GM21381 (cell line): ENCODE measurements at regions not wholly inside any gene's neighbourhood (a gene's known extent, or its start where the extent isn't known, plus 50 kb on each side); places are given as distances from the start of the nearest gene placed in this dataset.

Experiments used
- ATAC-seq: cut with Tn5 transposase; IDR thresholded peaks from one replicate; pipeline ENCODE4 v1.9.1; 2021; ENCODE audit warnings: mild to moderate bottlenecking, moderate library complexity; ENCODE audit not compliant: unreplicated experiment

DNA sequence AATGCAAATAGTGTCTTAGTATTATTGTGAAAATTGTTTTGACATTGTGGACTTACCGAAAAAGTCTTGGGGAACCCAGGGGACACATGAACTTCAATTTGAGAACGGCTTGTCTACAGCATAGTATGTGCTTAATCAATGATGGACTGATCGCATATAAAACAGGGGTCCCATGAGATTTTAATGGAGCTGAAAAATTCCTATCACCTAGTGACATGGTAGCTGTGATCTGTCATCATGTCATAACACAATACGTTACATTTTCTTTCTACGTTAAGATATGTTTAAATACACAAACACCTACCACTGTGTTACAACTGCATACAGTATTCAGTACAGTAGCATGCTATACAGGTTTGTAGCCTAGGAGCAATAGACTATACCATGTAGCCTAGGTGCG lies 153.3 kb upstream of the FOXD3 start:
- no peak for ATAC-seq

DNA sequence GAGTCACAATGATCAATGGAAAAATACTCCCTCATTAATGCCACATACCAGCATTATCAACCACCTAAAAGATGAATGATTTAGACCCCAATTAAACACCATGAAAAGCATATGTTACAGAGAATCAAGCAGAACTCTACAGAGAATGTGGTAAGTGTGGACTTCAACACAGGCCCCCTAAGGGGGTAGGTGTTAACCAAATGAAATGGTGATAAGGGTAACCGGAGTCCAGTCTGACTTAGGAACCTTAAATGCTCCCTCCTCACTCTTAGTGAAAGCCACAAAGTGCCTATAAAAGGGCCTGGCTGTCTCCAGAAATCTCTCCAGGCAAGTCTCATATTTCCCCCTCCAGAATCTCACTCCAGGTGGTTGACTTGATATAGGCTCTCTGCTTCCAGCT lies 149.2 kb upstream of the FOXD3 start:
- no peak for ATAC-seq

DNA sequence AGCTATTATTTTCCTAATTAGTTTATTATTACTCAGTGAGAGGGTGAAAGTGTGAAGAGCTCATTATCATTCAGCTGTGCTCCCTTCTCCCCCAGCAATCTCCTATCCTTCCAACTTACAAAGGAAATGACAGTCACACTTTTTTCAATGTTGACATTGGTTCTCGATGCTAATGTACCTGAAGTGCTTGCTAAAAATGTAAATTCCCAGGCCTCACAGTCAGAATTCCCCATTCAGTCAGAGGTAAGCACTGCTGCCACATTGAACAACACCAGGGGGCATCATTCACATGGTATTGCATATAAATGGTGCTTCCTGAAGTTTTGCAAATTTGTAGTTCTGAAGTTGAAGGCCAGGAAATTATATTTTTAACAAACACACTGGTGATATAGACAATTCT lies 132.7 kb upstream of the FOXD3 start:
- no peak for ATAC-seq

DNA sequence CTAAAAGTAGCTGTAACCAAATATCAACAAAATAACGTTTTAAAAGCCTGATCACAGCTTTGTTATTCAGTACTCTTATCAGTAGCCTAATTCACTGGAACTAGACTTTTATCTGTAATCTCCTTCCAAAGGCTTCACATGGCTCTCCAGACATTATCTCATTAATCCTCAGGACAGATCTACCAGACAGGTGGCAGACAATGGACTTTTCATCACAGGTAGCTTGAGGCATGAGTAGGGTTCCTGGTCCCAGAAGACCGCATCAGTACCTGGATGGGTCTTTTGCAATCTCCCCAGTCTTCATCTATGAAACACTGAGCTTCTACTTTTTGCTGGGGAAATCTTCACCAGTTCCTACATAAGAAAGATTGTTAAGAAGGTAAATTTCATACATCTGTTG lies 132.2 kb upstream of the FOXD3 start:
- no peak for ATAC-seq

DNA sequence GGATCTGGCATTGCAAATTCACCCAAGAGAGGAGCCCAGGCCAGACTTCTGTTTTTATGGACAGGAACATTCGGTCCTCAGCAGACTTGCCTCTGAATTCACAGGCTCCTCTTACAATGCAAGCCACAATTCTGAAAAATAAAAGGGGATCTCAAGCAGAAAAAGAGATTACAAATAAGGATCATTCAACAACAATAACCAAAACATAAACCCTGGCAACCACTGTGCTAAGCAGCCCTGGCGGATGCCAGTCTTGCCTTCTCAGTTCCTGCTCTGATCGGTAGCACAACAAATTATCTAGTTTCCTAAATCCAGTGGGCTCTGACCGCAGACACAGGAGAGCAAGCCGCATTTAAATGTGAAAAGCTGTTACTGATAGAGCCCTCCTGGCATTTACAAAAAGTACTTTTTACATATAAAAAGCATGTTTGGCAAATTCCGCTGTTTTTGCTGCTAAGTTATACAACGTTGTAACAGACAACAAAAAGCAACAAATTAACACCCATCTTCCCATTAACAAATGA lies 123.4 kb upstream of the FOXD3 start:
- no peak for ATAC-seq

DNA sequence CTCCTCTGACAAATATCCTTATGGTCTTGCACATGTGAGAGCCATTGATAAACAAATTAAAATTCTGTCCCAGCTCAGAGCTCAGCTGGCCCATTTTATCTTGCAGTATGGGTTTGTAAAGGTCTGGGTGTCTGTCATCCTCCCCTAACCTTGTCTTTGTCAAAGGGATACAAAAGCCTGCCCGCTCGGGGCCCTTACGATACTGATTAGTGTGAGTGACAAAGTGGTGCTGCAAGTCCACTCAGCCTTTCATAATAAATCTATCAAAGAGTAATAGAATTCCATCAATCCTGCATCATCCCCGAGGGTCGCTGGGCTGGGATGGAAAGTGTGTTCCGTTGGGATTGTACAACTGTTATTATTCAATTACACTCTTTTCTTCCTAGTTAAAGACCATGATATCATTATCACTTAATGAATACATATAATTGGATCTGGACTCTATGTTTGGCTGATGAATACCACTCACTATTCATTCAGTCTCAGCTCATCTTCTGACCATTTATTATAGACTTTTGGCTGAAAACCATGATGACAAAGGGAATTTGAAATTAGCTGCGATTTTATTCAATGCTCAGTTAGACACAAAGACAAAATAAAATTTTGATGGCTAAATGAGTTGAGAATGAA lies 122.5 kb upstream of the FOXD3 start:
- ATAC-seq = no peak

DNA sequence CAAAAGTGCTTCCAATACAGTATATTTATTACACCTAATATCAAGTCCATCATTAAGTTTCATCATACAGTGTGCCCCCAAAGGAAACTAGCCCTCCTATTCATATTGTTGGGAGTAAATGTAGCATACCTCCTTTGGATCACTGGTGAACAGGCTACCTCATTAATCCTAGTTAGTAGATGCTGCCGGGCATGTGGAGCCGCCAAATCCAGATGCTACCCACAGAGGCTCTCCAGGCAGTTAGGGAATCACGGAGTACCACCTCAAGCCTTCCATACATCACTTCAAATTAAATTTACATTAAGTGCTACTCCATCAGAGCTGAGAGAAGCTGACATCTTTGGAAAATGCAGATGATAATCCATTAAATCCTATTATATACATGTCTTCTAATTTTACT lies 121.7 kb upstream of the FOXD3 start:
- ATAC-seq = no peak

DNA sequence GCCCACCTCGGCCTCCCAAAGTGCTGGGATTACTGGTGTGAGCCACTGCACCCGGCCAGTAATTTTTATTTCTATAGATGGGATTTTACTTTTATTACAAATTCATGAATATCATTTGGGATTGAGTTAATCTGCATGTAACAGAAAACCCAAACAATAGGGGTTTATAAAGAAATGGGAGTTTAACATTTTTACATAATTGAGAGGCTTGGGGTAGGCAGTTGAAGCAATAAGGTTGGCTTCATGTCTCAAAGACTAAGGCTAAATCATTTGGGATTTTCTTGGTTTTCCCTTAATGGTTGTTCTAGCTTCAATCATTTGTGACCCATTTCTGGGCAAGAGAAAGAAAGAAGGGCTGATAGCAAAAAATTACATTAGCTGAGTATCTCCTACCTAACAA lies 118.7 kb upstream of the FOXD3 start:
- no peak for ATAC-seq

DNA sequence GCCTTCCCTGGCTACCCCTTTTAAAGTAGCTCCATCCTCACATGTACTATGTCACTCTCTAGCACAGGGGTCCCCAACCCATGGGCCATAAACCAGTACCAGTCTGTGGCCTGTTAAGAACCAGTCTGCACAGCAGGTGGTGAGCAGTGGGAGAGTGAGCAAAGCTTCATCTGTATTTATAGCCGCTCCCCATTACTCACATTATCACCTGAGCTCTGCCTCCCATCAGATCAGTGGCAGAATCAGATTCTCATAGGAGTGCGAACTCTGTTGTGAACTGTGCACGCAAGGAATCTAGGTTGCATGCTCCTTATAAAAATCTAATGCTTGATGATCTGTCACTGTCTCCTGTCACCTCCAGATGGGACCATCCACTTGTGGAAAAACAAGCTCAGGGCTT lies 116.6 kb upstream of the FOXD3 start:
- ATAC-seq = no peak

DNA sequence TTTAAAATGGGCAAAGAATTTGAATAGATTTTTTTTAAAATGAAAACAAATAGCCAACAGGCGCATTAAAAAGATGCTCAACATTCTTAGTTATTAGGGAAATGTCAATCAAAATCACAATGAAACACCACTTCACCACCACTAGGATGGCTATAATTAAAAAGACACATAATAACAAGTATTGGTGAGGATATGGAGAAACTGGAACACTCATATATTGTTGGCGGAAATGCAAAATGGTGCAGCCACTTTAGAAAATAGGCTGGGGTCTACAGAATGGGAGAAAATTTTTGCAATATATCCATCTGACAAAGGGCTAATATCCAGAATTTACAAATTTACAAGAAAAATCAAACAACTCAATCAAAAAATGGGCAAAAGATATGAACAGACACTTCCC lies 107.8 kb upstream of the FOXD3 start:
- ATAC-seq = no peak

DNA sequence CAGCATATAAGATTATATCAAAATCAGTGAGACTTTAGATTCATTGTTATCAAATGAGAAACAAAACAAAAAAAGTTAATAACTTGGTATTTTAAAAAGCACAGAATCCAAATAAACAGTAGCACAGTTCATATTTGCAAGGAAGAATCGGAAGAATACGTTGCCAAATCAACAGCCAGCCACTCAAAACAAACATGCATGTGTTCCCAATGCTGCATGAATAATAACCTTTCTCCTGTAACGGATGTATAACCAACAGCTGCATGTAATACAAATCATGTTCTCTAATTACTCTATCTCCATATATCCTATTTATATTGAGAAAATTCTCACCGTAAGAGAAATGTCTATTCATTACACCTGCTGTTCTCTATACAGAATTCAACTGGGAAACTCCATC lies 98.9 kb upstream of the FOXD3 start:
- ATAC-seq = no peak

DNA sequence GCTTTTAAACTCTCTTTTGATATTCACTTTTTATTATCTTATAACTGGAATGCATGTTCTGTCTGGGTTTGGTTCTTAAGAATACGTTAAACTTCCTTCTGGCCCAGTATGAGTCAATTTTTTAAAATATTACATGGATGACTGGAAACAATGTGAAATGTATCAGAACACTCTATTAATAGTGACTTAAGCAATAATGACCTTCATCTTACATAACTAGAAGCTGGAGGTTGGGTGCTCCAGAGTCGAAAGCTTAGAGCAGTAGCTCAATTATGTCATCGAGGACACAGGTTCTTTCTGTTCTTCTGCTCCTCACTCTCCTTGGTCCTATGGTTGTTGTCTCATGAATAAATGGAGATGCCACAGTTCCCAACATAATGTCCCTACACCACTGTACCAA lies 91.6 kb upstream of the FOXD3 start:
- ATAC-seq = no peak

DNA sequence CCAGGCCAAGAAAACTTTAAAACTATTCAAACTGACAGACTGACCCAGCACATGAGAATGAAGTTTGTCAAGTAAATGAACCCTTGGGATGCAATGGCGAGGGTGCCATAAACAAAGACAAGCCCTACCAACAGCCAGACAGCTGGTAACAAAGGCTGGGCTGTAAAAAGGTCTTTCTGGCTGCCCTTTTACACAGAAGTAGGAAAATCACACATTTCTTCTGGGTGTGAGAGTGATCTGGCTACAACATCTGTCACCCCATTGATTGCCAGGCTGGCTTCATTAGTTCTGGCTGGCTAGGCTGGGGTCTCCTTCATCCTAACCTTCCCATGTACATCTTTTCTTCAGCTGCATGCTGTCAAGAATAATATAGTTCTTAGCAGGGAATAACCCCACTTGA lies 83.6 kb upstream of the FOXD3 start:
- no peak for ATAC-seq

DNA sequence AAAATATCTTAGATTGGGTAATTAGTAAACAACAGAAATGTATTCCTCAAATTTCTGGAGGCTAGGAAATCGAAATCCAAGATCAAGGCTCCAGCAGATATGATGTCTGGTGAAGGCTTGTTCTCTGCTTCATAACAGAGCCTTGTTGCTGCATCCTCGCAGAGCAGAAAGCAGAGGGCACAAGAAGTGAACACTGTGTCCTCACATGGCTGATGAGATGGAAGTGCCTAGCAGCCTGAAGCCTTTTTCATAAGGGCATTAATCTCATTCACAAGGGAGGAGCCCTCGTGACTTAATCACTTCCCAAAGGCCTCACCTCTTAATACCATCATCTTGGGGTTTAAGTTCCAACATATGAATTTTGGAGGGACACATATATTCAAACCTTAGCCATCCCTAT lies 77.2 kb upstream of the FOXD3 start:
- ATAC-seq = no peak

DNA sequence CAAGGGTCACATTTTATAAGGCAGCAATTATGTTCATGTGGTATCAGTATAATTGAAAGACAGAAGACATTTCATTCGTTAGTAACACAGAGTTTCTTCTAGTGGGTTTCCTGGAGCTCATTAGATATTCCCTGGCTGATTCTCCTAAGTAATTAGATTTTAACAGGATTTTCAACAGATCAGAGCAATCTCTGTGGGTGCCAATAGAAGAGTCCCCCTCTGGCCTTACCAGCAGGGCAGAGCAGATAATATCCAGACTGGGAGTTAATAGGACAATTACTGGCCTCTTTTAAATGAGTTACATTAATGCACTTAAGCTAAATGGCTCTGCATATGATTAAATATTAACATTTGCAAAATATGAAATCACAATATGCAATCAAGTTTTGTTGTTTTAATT lies 74.2 kb upstream of the FOXD3 start:
- ATAC-seq = no peak

DNA sequence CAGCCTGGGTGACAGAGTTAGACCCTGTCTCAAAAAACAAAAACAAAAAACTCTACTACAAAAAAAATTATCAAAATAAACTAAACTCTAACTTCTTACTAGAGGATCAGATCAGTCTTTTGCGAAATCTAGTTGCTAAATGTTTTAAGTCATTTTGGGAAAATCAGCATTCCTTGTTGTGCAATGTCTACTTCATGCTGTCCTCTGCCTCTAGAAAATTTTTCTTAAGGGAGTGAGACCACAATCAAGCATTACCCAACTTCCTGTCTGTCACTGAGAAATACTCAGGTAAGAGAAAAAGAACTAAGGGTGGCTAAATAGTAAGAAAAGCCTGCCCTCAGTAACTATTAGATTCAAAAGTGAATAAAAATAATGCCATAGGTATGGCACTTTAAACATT lies 67.2 kb upstream of the FOXD3 start:
- no peak for ATAC-seq

DNA sequence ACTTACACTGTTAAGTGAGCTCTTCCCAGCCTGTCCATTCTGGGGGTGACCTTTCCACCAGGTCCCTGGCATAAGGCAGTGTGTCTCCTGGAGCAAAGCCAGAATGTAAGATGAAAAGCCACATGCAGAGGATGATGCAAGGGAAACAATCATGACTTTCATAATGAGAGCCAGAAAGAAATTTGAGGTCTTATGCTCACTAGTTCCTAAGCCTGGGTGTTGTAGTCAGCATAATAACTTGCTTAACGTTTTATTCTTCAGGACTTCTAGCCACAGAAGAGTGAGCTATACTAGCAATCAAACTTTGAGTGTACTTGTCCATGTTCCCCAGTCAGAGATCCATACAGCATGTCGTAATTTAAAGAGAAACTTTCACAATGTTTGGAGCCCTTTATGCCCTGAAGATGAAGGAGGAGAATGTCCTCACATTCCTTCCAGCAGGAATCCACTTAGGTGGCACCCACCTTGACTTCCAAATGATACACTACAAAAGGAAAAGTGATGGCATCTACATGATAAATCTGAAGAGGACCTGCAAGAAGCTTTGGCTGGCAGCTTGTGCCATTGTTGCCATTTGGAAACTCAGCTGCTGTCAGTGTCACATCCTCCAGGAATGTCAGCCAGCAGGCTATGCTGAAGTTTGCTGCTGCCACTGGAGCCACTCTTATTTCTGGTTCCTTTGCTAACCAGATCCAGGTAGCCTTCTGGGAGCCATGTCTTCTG lies 60.5 kb upstream of the FOXD3 start:
- no peak for ATAC-seq

DNA sequence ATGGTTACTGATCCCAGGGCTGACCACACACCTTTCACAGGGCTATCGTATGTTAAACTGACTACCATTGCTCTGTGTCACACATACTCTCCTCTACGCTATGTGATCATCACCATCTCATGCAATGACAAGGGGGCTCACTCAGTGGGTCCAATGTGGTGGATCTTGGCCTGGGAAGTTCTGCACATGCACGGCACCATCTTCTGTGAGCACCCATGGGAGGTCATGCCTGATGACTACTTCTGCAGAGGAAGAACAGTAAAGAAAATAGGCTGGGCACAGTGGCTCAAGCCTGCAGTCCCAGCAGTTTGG lies 60.0 kb upstream of the FOXD3 start:
- no peak for ATAC-seq

DNA sequence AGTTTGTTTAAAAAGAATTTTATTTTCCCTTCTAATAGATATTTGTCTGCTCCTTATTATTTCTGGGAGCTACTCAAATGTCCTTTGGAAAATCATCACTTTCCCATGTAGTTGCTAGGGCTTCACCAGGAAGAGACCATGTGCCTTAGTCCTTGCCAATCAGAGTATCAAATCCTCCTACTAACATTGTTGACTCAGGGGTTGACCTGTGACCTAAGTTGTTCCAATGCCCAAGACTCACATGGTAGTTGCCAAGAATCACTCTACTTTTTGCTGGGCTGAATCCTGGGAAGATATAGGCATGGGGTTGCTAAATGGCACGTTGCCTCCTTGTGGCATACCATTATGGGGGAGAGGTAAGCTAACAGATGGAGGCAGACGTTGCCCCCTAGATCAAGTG lies 58.2 kb upstream of the FOXD3 start:
- no peak for ATAC-seq

DNA sequence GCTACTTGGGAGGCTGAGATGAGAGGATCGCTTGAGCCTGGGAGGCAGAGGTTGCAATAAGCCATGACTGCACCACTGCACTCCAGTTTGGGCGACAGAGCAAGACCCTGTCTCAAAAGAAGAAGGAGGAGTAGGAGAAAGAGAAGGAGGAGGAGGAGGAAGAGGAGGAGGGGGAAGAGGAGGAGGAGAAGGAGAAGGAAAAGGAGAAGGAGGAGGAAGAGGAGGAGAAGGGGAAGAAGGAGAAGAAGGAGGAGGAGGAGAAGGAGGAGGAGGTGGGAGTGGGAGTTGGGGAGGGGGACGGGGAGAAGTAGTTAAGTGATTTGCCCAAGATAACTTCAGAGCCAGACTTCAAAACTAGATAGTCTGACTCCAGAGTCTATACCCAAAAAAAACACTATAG lies 55.5 kb upstream of the FOXD3 start:
- no peak for ATAC-seq

DNA sequence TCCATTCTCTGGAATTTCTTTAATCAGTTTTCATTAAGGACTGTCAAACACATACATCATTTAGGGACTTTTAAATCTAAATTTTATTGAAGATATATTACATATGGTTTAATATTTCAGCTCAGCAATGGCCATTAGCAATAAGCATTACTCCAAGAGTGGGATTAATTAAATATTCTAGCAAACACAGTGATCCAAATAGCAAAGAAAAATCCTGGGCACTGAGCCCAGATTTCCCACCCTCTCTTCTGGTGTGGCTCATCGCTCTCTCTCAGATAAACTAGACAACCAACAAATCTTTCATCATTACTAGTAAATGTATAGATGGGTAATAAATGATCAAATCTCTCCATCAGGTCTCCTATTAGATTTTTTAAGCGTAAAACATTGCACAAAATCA lies 53.5 kb upstream of the FOXD3 start:
- no peak for ATAC-seq

DNA sequence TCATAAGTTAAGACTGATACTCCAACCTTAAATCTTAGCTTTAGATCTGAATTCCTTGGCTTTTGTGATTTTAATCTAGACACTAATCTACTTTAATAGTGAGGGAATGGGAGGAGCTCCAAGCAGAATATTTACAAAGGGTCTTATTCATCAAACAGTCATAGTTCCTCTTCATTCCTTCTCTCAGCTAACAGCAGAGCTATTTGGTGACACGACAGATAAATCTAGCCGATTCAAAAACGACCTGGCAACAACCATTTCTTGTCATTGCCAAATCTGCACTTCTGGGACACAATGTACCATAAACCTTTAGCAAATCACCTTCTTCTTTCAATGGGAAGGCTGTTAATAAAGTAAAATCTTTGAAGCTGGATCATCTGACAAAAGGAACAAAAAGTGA lies 52.8 kb upstream of the FOXD3 start:
- no peak for ATAC-seq
